H7 (cell line): ENCODE measurements at regions not wholly inside any gene's neighbourhood (a gene's known extent, or its start where the extent isn't known, plus 50 kb on each side); places are given as distances from the start of the nearest gene placed in this dataset.
"Not testable (repeated sequence)": the region's sequence is repeated elsewhere in the genome, so short reads cannot be mapped to it uniquely, and the experiment has no call there.

ENCODE experiments used
- DNase-seq: peaks from one replicate; pipeline ENCODE4 v3.0.0; 2012
- H3K27me3 ChIP-seq: 2 replicates; pipeline ENCODE4 v1.6.0; 2011; ENCODE audit warnings: mild to moderate bottlenecking, low read length; ENCODE audit not compliant: control insufficient read depth, insufficient read depth
- H3K36me3 ChIP-seq: replicated peaks from 2 replicates; pipeline ENCODE4 v1.5.1; 2011; ENCODE audit warnings: low read length; ENCODE audit not compliant: control insufficient read depth, insufficient read depth
- H3K4me3 ChIP-seq: 2 replicates; pipeline ENCODE4 v1.5.1; 2011; ENCODE audit warnings: low read depth, mild to moderate bottlenecking, control low read depth, low read length, moderate library complexity; ENCODE audit not compliant: insufficient read depth

- not testable (repeated sequence) for H3K4me3 ChIP-seq, H3K27me3 ChIP-seq, DNase-seq, H3K36me3 ChIP-seq
These were observed 60.6 kb upstream of the CTSV start for GRCh38 chr9:97099540-97099939.

GRCh38 chr9:97096793-97097192 lies 57.9 kb upstream of the CTSV start:
- Histone ChIP-seq H3K27me3 (no peaks in the 10 kb centered on the region), H3K4me3 (no peak overlapping the region), H3K36me3 (no peaks in the 10 kb centered on the region)
- no peak for DNase-seq

- H3K4me3 ChIP-seq, DNase-seq, H3K27me3 ChIP-seq, H3K36me3 ChIP-seq: not testable (repeated sequence)
These were observed 50.4 kb upstream of the CTSV start for GRCh38 chr9:97089361-97089760.
